ENCODE measurements at regions not wholly inside any gene's neighbourhood (a gene's known extent, or its start where the extent isn't known, plus 50 kb on each side); places are given as distances from the start of the nearest gene placed in this dataset.

GRCh38 chr3:20264900-20265567, 79.0 kb upstream of the SGO1 start:
- no peak for TF ChIP-seq CTCF (IDR thresholded peaks at IDR 0.05)
- TF ChIP-seq EZH2 (IDR thresholded peaks at IDR 0.05): no peak
